HL-60 (cell line): ENCODE measurements at regions not wholly inside any gene's neighbourhood (a gene's known extent, or its start where the extent isn't known, plus 50 kb on each side); places are given as distances from the start of the nearest gene placed in this dataset.

Experiments
- POLR2AphosphoS5 ChIP-seq: IDR thresholded peaks from 2 replicates; pipeline ENCODE4 v1.6.1; 2012; ENCODE audit warnings: low read depth
- SPI1 ChIP-seq: IDR thresholded peaks from 2 replicates; pipeline ENCODE4 v1.6.1; 2012; ENCODE audit warnings: low read depth, mild to moderate bottlenecking, borderline replicate concordance
- TF ChIP-seq, protein P1 (sequence below): IDR thresholded peaks from one replicate; pipeline ENCODE4 v1.5.1; 2011; ENCODE audit warnings: low read length, control low read depth, inconsistent platforms; ENCODE audit not compliant: insufficient read depth
- TF ChIP-seq, protein P2 (sequence below): IDR thresholded peaks from 2 replicates; pipeline ENCODE4 v1.6.1; 2012; ENCODE audit warnings: low read depth; ENCODE audit not compliant: insufficient replicate concordance

DNA sequence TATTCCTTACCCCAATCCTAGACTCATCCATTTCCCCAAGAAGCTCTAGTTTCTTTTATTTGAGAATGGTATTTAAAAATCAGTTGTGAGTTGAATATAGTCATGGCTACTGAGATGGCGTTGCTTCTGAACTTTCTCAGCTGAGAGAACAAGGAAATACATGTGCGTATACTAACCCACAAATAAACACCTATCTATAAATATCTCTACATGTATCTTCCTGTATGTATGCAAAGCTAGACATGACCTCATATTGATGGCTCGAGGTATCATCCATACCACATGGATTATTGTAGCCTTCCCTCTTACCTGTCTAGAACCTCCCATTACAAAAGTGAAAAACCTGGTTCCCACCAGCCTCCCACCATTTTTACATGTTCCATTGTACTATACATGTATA lies 141.0 kb downstream of the UFM1 start:
- TF ChIP-seq, protein P1, sequence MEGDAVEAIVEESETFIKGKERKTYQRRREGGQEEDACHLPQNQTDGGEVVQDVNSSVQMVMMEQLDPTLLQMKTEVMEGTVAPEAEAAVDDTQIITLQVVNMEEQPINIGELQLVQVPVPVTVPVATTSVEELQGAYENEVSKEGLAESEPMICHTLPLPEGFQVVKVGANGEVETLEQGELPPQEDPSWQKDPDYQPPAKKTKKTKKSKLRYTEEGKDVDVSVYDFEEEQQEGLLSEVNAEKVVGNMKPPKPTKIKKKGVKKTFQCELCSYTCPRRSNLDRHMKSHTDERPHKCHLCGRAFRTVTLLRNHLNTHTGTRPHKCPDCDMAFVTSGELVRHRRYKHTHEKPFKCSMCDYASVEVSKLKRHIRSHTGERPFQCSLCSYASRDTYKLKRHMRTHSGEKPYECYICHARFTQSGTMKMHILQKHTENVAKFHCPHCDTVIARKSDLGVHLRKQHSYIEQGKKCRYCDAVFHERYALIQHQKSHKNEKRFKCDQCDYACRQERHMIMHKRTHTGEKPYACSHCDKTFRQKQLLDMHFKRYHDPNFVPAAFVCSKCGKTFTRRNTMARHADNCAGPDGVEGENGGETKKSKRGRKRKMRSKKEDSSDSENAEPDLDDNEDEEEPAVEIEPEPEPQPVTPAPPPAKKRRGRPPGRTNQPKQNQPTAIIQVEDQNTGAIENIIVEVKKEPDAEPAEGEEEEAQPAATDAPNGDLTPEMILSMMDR, result no peak
- TF ChIP-seq POLR2AphosphoS5 (no peak), SPI1 (no peak)
- TF ChIP-seq, protein P2, sequence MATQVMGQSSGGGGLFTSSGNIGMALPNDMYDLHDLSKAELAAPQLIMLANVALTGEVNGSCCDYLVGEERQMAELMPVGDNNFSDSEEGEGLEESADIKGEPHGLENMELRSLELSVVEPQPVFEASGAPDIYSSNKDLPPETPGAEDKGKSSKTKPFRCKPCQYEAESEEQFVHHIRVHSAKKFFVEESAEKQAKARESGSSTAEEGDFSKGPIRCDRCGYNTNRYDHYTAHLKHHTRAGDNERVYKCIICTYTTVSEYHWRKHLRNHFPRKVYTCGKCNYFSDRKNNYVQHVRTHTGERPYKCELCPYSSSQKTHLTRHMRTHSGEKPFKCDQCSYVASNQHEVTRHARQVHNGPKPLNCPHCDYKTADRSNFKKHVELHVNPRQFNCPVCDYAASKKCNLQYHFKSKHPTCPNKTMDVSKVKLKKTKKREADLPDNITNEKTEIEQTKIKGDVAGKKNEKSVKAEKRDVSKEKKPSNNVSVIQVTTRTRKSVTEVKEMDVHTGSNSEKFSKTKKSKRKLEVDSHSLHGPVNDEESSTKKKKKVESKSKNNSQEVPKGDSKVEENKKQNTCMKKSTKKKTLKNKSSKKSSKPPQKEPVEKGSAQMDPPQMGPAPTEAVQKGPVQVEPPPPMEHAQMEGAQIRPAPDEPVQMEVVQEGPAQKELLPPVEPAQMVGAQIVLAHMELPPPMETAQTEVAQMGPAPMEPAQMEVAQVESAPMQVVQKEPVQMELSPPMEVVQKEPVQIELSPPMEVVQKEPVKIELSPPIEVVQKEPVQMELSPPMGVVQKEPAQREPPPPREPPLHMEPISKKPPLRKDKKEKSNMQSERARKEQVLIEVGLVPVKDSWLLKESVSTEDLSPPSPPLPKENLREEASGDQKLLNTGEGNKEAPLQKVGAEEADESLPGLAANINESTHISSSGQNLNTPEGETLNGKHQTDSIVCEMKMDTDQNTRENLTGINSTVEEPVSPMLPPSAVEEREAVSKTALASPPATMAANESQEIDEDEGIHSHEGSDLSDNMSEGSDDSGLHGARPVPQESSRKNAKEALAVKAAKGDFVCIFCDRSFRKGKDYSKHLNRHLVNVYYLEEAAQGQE, result no peak
